ENCODE measurements at regions not wholly inside any gene's neighbourhood (a gene's known extent, or its start where the extent isn't known, plus 50 kb on each side); places are given as distances from the start of the nearest gene placed in this dataset.

- FAIRE-seq: no peak
Observed at GRCh38 chr16:86374603-86375130, 135.7 kb upstream of the FOXF1 start.

- FAIRE-seq: no peak
Observed at GRCh38 chr16:86375364-86375763, 135.0 kb upstream of the FOXF1 start.

- no peak for FAIRE-seq
Observed at GRCh38 chr16:86375851-86376250, 134.5 kb upstream of the FOXF1 start.

GRCh38 chr16:86376837-86377236 is 133.5 kb upstream of the FOXF1 start:
- FAIRE-seq: no peak

- no peak for FAIRE-seq
Observed at GRCh38 chr16:86377251-86378022, 132.9 kb upstream of the FOXF1 start.

- FAIRE-seq: no peak
Observed at GRCh38 chr16:86378128-86378527, 132.2 kb upstream of the FOXF1 start.

- no peak for FAIRE-seq
Observed at GRCh38 chr16:86378831-86379504, 131.4 kb upstream of the FOXF1 start.

GRCh38 chr16:86379505-86379846 is 130.9 kb upstream of the FOXF1 start:
- no peak for FAIRE-seq

- no peak for FAIRE-seq
Observed at GRCh38 chr16:86380030-86380429, 130.3 kb upstream of the FOXF1 start.

- no peak for FAIRE-seq
Observed at GRCh38 chr16:86381491-86381890, 128.8 kb upstream of the FOXF1 start.

- no peak for FAIRE-seq
Observed at GRCh38 chr16:86382067-86382773, 128.1 kb upstream of the FOXF1 start.

GRCh38 chr16:86382774-86383407 is 127.4 kb upstream of the FOXF1 start:
- no peak for FAIRE-seq

- no peak for FAIRE-seq
Observed at GRCh38 chr16:86383488-86384262, 126.7 kb upstream of the FOXF1 start.

- no peak for FAIRE-seq
Observed at GRCh38 chr16:86384263-86384649, 126.1 kb upstream of the FOXF1 start.

GRCh38 chr16:86384980-86385379 is 125.3 kb upstream of the FOXF1 start:
- FAIRE-seq: no peak

GRCh38 chr16:86387468-86388440 is 122.6 kb upstream of the FOXF1 start:
- FAIRE-seq: no peak

- no peak for FAIRE-seq
Observed at GRCh38 chr16:86388976-86389375, 121.4 kb upstream of the FOXF1 start.

GRCh38 chr16:86389566-86390328 is 120.6 kb upstream of the FOXF1 start:
- FAIRE-seq: no peak

GRCh38 chr16:86390335-86390734 is 120.0 kb upstream of the FOXF1 start:
- no peak for FAIRE-seq

- no peak for FAIRE-seq
Observed at GRCh38 chr16:86391486-86391885, 118.8 kb upstream of the FOXF1 start.
